ENCODE measurements at regions not wholly inside any gene's neighbourhood (a gene's known extent, or its start where the extent isn't known, plus 50 kb on each side); places are given as distances from the start of the nearest gene placed in this dataset.

DNA sequence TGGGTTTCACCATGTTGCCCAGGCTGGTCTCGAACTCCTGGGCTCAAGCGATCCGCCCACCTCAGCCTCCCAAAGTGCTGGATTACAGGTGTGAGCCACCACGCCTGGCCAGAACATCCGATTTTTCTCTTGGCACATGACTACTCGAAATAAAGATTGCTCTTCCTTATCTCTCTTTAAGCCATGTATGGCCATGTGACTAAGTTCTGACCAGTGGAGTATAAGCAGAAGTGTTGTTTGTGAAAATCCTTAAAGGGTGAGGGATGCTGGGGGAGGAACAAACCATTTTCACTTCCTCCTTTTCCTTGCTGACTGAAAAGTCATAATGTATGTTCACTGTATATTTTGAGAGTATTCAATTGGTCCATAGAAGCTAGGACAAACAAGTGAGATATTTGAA is 50.7 kb upstream of the ATF7IP start:
- no peak overlapping the region for H3K4me3 ChIP-seq (ENCODE audit: low read length)
- H3K4me1 Mint-ChIP-seq: peaks cover 6% of the 10 kb centered on the region
- H3K27ac Mint-ChIP-seq: no peak overlapping the region
- no peak overlapping the region for H3K27ac ChIP-seq (ENCODE audit: low read depth, low read length)
- no peaks in the 10 kb centered on the region for H3K36me3 ChIP-seq (ENCODE audit: control insufficient read depth, insufficient read depth, low read length)
- no peak overlapping the region for H3K4me3 Mint-ChIP-seq
- WGBS, 2 experiments (ENCODE audit: insufficient coverage in 1 of 2, insufficient read length in 1 of 2): 98 to 100% methylated on average over 6 of the region's 6 CpGs
- no peak for DNase-seq
- H3K4me1 ChIP-seq (ENCODE audit: control insufficient read depth, insufficient read depth, low read length): no peaks in the 10 kb centered on the region
- H3K36me3 Mint-ChIP-seq (ENCODE audit: low read depth): no peaks in the 10 kb centered on the region
- H3K9me3 ChIP-seq (ENCODE audit: control insufficient read depth, low read length): peaks cover 4% of the 10 kb centered on the region
- H3K27me3 Mint-ChIP-seq (ENCODE audit: insufficient read depth): no peaks in the 10 kb centered on the region
- H3K27me3 ChIP-seq (ENCODE audit: control insufficient read depth, insufficient read depth, low read length, poor library complexity, severe bottlenecking): no peaks in the 10 kb centered on the region
- TF ChIP-seq, protein P1, sequence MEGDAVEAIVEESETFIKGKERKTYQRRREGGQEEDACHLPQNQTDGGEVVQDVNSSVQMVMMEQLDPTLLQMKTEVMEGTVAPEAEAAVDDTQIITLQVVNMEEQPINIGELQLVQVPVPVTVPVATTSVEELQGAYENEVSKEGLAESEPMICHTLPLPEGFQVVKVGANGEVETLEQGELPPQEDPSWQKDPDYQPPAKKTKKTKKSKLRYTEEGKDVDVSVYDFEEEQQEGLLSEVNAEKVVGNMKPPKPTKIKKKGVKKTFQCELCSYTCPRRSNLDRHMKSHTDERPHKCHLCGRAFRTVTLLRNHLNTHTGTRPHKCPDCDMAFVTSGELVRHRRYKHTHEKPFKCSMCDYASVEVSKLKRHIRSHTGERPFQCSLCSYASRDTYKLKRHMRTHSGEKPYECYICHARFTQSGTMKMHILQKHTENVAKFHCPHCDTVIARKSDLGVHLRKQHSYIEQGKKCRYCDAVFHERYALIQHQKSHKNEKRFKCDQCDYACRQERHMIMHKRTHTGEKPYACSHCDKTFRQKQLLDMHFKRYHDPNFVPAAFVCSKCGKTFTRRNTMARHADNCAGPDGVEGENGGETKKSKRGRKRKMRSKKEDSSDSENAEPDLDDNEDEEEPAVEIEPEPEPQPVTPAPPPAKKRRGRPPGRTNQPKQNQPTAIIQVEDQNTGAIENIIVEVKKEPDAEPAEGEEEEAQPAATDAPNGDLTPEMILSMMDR (conservative IDR thresholded peaks at IDR 0.05): no peak
- no peak overlapping the region for H3K9ac ChIP-seq (ENCODE audit: extremely low read depth, low read length, poor library complexity, severe bottlenecking)
- peaks cover 17% of the 10 kb centered on the region for H3K9me3 Mint-ChIP-seq

DNA sequence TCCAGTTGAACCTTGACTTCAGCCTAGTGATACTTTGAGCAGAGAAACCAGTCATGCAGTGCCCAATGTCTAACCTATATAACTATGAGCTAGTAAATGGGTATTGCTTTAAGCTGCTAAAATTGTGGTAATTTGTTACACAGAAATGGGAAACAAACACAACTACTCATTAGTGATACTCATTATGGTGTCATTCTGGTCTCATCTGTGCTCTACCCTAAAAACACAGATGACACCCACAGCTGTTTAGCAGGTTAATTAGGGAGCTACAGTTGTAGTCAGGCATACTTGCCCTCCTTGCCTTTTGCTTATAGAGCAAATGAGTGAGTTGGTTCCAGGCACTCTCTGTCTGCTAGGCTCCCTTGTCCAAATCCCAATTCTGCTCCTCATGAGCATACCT is 50.0 kb upstream of the ATF7IP start:
- no peak overlapping the region for H3K9ac ChIP-seq (ENCODE audit: extremely low read depth, low read length, poor library complexity, severe bottlenecking)
- DNase-seq: no peak
- H3K9me3 Mint-ChIP-seq: peaks cover 16% of the 10 kb centered on the region
- H3K36me3 Mint-ChIP-seq (ENCODE audit: low read depth): no peaks in the 10 kb centered on the region
- TF ChIP-seq, protein P1 (conservative IDR thresholded peaks at IDR 0.05): no peak
- no peaks in the 10 kb centered on the region for H3K4me1 ChIP-seq (ENCODE audit: control insufficient read depth, insufficient read depth, low read length)
- H3K4me1 Mint-ChIP-seq: peaks cover 6% of the 10 kb centered on the region
- no peaks in the 10 kb centered on the region for H3K36me3 ChIP-seq (ENCODE audit: control insufficient read depth, insufficient read depth, low read length)
- H3K27me3 ChIP-seq (ENCODE audit: control insufficient read depth, insufficient read depth, low read length, poor library complexity, severe bottlenecking): no peaks in the 10 kb centered on the region
- H3K27ac ChIP-seq (ENCODE audit: low read depth, low read length): no peak overlapping the region
- H3K27ac Mint-ChIP-seq: no peak overlapping the region
- H3K9me3 ChIP-seq (ENCODE audit: control insufficient read depth, low read length): peaks cover 4% of the 10 kb centered on the region
- H3K4me3 ChIP-seq (ENCODE audit: low read length): no peak overlapping the region
- no peak overlapping the region for H3K4me3 Mint-ChIP-seq
- H3K27me3 Mint-ChIP-seq (ENCODE audit: insufficient read depth): no peaks in the 10 kb centered on the region
